SIG-M5 treated with dmso at 0.1 percent for 504 hours (cell line): ENCODE measurements at regions not wholly inside any gene's neighbourhood (a gene's known extent, or its start where the extent isn't known, plus 50 kb on each side); places are given as distances from the start of the nearest gene placed in this dataset.

Source experiments
- DNase-seq: peaks from one replicate; lab custom pipeline; 2025; ENCODE audit not compliant: unreplicated experiment; lab: John Stamatoyannopoulos, UW

DNA sequence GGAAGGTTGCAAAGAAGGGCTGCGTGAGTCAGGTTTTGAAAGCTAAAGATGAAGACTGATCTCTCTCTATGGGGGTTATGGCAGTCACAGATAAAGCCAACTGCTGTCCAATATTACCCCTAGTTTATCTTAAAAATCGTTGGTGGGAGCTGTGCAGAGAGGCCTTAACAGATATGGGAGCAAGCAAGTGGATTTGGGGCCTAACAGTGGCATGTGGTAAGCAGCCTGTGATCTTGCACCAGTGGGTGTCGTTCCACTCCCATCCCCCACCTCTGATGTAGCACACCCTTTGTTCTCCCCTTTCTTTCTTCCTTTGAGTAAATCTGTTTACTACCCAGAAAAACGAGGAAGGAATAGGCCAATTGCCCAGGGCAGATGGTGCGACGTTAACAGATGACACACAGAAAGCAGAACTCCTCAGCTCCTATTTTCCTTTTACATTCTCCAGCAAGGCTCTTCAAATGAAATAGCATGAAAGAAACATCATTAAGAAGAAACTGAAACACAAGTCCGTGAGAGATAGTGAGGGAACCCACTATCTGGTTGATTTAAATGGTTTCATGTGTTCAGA lies 274.1 kb upstream of the CITED2 start:
- no peak for DNase-seq

DNA sequence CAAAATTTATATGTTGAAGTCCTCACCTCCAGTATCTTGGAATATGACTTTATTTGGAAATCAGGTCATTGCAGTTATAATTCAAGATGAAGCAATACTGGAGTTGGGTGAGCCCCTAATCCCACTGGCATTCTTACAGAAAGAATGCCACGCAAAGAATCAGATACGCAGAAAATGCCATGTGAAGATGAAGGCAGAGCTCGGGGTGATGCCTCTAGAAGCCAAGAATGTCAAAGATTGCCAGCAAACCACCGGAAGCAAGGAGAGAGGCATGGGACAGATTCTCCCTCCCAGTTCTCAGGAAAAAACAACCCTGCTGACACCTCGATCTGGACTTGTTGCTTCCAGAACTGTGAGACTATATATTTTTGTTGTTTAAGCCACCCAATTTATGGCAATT lies 273.4 kb upstream of the CITED2 start:
- DNase-seq: no peak

DNA sequence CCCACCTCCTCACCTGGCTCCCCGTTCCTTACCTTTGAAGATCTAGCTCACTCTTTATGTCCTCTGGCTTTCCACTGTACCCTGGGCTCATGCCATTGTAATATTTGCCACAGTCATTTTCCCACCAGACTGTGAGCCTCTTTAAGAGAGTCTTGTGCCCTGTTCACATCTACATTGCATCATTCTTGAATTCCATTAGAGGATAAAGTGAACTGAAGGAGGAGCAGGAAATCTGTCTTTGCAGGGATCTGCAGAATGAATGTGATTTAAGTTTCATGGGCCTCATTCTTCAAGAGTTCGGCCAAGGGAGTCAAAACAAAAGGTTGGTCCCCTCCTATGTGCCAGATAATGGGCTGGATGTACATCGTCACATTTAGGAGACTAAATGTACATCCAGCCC lies 272.6 kb upstream of the CITED2 start:
- DNase-seq: no peak

DNA sequence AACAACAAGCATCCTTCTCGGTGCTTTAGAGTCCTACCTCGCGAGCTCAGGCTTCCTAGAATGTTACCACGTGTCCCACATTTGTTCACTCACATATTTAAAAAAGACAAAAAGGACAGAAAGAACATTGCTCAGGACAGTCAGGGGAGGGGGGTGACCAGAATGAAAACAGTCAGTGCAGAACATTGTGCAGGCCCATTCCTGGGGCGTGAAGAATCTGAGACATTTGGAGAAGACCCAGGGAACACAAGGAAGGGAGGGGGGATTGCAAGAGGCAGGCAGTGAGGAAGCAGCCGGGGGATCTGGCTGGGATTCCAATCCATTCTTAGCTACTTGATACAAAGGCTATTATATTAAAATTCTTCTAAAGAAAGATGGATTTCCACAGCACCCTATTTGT lies 270.4 kb upstream of the CITED2 start:
- DNase-seq: no peak

DNA sequence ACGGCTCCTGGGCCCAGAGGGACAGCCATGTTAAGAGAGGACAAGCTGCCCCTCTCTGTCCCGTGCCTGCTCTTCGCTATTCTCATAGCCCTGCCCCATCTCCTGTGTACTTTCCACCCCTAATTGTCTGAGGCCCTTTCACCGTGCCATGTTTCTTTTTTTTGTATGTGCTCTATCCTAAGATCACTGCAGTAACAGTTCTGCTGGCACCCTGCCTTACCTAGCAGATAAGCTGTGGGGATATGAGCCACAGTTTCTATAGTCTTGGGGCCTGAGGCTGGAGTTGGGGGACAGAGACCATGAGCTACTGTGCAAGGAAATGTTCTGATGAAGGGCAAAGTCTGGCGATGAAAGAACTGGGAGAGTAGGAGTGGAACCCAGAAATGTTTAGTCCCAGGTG lies 269.5 kb upstream of the CITED2 start:
- no peak for DNase-seq

DNA sequence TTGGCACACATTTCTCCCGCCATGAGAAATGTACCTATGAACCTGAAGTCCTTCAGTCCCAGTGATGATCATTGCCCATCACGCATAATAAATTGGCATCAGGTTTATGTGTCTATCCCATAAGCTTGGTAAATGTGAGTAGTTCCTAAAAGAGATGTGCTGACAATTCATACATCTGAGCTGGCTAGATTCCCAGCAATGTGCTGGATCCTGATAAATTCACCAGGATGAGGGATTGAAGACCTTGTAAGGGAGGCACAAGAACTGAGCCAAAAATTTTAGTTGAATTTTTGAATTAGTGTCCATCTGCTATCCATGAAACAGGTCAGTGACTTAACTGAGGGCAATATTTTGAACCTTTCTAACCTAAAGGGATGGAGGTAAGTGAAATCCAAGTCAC lies 267.9 kb upstream of the CITED2 start:
- DNase-seq: no peak

DNA sequence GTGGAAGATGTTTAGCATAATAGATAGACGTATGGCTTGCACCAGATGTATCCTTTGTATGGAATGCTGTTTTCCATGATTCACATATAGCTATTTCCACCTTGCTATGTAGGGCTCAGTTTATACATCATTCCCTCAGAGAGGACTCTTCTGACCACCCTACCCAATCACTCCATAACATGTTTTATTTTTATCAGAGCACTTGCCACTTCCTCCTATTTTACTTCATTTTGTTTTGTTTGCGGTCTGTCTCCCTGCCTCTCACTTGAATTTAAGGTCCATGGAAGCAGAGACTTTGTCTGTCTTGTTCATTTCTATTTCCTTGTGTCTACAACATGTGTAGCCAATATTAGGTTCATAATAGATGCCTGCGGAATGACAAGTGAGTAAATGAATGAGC lies 266.9 kb upstream of the CITED2 start:
- peak; percentile 79 for DNase-seq

DNA sequence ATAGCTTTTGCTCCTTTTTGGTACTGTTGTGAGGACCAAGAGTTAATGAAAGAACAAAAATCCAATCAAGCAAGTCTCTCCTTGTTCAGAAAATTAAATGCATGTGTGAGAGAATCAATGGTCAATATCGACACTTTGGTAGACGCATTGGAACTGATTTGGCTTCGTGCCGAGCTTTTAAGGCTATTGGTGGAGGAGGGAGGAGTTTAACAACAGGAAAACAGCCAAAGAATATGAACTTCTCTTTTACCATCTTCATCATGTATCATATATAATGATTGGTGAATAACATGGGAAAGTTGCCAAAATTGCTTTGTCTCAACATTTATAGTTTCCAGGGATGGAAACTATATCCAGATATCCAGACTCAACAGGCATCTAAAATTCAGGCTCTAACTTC lies 266.5 kb upstream of the CITED2 start:
- no peak for DNase-seq

DNA sequence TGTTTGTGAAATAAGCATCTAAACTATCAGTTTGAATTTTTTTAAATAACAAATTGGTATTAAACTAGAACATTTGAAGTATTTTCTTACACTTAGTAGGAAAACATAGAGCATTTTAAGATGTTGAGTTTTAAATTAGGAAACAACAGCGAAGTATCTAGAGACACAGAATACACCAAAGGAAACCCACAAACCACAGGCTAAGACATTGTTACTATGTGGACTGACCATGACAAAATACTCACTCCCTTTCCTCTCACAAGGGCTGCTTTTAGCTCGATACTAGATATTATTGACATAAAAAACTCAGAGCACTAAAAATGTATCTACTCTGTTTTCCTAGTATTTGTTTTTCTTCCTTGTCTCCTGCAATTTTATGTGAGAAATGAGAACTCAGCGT lies 266.0 kb upstream of the CITED2 start:
- DNase-seq: peak; percentile 85

DNA sequence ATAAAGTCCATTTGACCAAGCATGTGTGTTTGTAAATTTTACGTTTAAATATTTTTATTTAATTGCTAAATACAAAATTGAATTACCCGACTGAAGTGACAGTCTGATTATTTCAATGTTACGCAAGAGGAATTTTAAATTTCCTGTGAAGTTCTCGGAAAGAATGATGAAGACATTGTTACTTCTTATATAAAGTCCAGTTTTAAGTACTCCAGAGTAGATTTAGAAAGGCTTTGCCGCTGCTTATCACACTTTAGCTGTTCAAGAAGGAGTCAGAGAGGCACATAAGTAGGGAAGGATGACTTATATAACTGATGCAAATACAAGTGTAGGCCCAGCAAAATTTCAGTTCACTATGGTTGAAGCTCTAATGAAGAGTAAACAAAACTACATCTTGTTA lies 265.1 kb upstream of the CITED2 start:
- DNase-seq: no peak

DNA sequence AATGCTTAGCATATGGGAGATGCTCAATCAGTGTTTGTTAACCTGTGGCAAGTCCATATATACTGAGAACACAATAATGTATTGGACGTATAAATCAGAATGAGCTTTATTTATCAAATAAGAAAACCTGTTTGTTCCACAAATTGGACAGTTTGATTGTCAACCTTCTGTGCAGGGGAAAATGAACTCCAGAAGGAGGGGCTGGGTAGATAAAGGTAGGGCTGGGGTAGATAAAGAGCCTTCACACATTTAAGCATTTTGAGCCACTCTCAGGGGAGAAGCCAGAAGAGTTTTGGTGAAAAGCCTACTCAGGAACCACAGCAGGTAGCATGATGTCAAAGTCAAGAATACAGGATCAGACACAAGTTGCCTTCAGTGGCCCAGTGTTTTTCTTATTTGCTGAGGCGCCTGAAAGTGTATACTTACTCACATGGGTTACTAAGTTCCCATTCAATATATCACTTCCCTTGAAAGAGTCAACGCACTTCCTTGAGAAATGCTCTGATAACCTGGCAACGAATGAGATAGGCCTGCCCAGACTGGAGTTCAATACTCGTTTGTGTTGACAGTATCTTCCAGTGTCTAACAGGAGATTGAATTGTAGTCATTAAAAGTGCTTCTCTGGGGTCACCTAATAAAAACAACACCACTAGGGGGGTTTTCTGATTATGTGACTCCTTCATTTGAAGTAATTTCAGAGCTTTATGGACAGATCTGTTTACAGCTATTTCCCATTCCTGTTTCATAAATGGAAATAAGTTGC lies 263.9 kb upstream of the CITED2 start:
- DNase-seq: no peak

DNA sequence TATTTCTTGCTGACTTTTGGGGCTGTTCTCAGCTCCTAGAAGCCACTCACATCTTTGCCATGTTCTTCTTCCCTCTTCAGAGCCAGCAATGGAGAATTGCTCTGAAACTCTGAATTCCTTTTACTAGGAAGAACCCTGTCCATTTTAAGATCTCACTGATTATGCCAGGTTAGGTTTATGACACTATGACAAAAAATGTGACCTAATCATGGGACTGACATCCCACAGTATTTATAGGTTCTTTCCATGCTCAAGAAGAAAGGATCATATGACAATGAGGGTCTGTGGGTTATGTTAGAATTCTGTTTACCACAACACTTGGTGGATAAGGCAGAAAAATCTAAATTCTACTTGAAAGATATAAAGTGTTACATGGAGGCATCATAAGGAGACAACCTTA lies 263.3 kb upstream of the CITED2 start:
- no peak for DNase-seq

DNA sequence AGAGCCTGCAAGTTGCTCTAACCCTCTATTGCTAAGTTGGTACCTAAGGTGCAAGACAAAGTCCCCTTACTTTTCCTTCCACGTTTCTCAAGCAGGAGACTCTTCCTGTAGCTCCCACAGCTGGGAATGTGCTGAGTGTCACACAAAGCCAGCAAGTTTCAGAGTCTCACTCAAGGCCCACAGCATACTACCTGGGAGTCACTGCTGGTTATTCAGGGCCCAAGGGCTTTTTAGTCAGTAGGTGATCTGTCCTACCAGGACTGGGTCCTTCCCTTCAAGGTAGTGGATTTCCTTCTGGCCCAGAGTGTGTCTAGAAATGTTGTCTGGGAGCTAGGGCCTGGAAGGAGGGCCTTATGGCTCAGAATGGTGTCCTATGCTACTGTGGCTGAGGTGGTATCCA lies 261.9 kb upstream of the CITED2 start:
- no peak for DNase-seq

DNA sequence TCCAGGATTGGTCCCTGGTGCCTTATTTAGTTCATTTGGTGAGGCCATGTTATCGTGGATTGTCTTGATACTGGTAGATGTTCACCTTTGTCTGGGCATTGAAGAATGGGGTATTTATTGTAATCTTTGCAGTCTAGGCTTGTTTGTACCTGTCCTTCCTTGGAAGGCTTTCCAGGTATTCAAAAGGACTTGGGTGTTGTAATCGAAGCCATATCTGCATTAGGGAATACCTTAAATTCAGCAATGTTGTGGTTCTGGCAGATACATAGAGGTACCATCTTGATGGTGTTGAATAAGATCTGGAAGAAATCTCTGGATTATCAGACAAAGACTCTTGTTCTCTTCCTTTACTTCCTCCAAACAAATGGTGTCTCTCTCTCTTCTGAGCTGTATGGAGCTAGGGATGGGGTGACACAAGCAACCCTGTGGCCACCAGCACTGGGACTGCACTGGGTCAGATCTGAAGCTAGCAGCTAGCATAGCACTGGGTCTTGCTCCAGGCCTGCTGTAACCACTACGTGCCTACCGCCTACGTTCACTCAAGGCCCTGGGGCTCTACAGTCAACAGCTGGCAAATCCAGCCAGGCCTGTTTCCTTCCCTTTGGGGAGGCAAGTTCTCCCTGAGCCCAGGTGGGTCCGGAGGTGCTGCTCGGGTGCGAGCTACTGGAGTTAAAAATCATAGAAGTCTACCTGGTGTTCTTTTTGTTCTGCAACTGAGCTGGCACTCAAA lies 261.1 kb upstream of the CITED2 start:
- no peak for DNase-seq

DNA sequence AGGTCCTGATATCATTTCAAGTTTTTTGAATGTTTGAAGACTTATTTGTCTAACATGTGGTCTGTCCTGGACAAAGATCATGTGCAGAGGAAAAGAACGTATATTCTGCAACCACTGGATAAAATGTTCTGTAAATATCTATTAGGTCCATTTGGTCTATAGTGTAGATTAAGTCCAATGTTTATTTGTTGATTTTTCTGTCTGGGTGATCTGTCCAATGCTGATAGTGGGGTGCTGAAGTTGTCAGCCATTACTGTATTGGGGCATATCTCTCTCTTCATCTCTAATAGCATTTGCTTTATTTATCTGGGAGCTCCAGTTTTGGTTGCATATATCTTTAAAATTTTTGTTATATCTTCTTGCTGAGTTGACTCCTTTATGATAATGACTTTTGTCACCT lies 258.4 kb upstream of the CITED2 start:
- no peak for DNase-seq

DNA sequence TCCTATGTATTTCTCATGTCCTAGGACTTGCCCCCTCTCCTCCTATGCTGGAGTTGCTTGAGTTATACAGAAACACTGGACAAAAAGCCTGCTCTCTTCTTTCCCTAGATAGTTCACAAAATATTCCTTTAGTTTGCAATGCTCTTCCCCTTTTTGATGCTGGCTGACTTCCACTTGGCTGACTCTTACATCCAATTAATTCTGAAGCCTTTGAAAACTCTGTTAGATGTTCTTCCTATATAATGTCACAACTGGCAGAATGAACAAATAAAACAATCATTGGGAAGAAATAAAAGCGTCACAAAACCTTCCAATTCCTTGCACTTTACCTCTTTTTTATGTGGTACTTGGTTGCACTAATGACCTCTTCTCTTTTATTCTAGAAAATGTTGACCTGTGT lies 253.8 kb upstream of the CITED2 start:
- DNase-seq: no peak

DNA sequence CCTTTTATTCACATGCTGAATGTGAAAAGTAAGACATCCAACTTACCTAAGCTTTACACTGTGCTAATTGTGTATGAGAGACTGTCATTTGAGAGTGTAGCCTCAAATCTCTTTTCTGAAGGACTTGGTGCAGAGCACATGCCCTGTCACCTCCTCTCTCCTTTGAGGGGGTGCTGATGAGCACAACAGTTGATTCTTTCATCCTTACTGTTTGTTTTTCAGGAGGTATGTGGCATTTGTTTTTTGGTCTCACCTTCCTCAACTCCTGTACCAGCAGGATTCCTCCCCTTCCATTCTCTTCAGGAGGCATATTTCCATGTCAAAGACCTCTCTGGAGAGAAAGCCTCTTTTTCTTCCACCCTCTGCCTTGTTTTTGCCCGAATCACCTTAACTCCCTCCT lies 252.6 kb upstream of the CITED2 start:
- DNase-seq: peak; percentile 85

DNA sequence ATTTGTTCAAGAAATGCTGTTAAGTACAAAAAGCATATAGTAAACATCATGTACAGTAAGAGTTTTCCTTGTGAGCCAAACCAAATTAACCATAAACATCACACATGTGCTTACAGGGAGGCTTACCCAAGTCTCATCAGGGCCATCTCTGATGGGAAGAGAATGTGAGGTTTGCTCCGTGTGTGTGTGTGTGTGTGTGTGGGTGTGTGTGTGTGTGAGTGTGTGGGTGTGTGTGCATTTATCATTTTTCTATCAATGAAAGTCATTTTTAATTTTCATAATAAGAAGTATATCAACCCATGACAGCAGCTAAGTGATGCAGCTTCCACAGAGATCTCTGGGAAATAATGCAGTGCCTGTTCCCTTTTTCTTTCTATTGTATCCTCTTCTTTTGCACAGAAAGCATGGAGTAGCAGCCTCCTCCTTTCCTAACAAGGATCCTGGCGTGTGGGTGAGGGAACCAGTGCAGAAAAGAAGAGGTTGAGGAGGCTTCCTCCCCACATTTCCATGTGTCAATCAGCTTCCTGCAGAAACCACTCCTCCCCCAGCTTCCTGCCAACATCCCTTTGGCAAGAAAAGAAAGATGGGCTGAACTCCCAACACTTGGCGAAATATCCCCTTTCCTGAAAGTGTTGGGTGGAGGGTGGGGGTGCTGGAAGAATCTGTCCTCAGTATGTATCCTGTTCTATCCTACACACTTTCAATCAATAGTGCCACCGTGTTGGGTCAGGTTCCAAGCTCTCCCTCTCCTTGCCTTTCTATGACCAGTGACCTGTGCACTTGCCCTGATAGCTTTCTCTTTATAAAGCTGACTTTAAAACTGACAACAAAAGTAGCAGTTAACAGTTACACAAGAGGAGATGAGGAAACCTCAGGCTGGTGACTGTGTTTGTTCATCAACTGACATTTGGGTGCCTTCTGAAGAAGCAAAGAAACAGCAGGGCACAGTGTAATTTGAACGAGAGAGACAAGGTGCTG lies 251.8 kb upstream of the CITED2 start:
- DNase-seq: peak; percentile 95

DNA sequence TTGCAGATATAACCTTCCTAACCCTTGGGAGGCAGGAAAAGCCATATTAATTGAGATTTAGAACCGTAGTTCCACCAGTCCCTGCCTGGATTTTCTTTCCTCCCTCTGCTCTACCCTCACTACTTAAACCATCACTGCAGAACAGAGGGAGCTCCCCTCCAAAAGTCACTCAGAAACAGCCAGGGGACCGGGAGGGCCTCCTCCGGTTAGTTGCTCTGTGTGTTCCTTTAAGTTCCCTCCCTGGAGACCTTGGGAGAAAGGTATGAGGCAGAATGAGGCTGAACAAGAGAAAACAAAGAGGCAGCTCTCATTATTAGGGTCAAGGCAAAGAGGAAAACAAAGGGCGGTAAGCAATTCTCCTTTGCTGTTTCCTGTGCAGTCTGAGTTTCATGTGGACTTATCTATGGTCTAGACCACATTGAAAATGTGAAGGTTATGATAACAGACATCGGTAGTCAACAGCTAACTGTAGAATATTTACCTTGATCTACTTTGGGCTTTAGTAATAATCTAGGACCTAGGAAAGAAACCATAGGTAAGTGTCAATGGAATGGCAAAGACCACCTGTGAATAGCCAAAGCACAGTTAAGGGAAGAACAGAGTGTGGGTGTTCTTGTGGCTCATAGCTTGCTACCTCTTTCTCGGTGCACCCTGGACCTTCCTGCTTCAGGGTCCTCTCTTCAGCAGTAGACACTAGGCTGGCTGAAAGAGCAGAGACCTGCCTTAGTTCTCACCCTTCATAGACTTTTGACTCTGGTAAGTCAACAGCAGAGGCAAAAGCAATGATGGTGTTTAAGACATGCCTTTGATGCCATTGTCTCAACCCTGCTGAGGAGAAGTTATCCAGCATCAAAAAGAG lies 250.9 kb upstream of the CITED2 start:
- peak; percentile 30 for DNase-seq

DNA sequence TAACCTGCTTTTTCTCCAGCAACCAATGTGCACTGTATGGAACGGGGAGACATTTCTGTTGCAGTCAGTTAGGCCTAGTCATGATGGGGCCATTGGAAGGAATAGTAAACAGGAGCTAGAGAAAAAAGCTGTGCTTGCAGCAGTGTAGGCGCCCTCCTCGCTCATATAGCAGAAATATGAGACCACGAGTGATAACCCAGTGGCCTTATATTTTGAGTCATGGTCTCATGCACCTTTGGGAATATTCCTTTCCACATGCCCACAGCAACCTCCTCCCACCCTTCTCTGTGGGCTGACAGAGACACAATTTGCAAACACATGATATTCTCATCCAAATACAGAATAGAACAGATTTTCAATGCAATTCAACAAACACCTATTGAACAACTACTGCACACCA lies 248.9 kb upstream of the CITED2 start:
- DNase-seq: no peak
